Endothelial cell of umbilical vein (primary cell): ENCODE measurements at regions not wholly inside any gene's neighbourhood (a gene's known extent, or its start where the extent isn't known, plus 50 kb on each side); places are given as distances from the start of the nearest gene placed in this dataset.

Experiments used
- BruUV-seq: library from RNA; stranded (reverse); fragments of 400-500 nt; replicated peaks from 2 replicates; lab custom pipeline; 2021; lab: Mats Ljungman, UMichigan
- CTCF ChIA-PET: fragments of 300-600, 350-600 bp; sonication (Branson Sonifier 250); formaldehyde crosslinking; loops from one replicate; lab custom pipeline; 2021; ENCODE audit warnings: antibody characterized with exemption, inconsistent platforms; lab: Charles Lee
- POLR2A ChIA-PET: fragments of 300-600, 350-600 bp; sonication (Branson Sonifier 250); formaldehyde crosslinking; loops from one replicate; lab custom pipeline; 2021; ENCODE audit warnings: antibody characterized with exemption, inconsistent platforms; lab: Charles Lee
- DNase-seq: peaks from one replicate; pipeline ENCODE4 v3.0.0-alpha.2; 2011; ENCODE audit warnings: low read depth, low spot score
- FAIRE-seq: peaks from 2 replicates; lab custom pipeline; 2011; peaks lifted over from hg19 to GRCh38; lab: Jason Lieb, UNC
- H2AFZ ChIP-seq: 2 replicates; pipeline ENCODE4 v1.6.0; 2012; ENCODE audit warnings: low read depth, low read length, control low read depth, inconsistent platforms
- H3K27ac ChIP-seq: 2 replicates; pipeline ENCODE4 v1.5.1; 2011; ENCODE audit warnings: low read depth, mild to moderate bottlenecking, control low read depth, low read length, moderate library complexity; ENCODE audit not compliant: insufficient read depth
- H3K27me3 ChIP-seq, 2 experiments: 2 replicates each; pipeline versions ENCODE4 v1.6.0 to v1.6.1; 2011; ENCODE audit warnings: low read length in 2 of 2, mixed read lengths in 1 of 2; ENCODE audit not compliant: control insufficient read depth in 2 of 2, insufficient read depth in 2 of 2
- H3K36me3 ChIP-seq, 2 experiments: 2 replicates in 1 of 2; 3 replicates in 1 of 2; pipeline ENCODE4 v1.5.1; 2011; ENCODE audit warnings: low read length in 2 of 2, mild to moderate bottlenecking in 1 of 2, moderate library complexity in 1 of 2; ENCODE audit not compliant: control insufficient read depth in 2 of 2, insufficient read depth in 2 of 2; ENCODE audit errors: extremely low read depth in 1 of 2
- H3K4me1 ChIP-seq: 3 replicates; pipeline ENCODE4 v1.5.1; 2011; ENCODE audit warnings: mild to moderate bottlenecking, low read length; ENCODE audit not compliant: control insufficient read depth, insufficient read depth; ENCODE audit errors: extremely low read depth
- H3K4me2 ChIP-seq: 2 replicates; pipeline ENCODE4 v1.6.1; 2011; ENCODE audit warnings: low read length, control low read depth, mixed read lengths; ENCODE audit not compliant: insufficient read depth
- H3K4me3 ChIP-seq, 3 experiments: fragments of 200-600 bp in 1 of 3; sonication (generic), shearing (Covaris generic) in 1 of 3; replicated peaks in 1 of 3; 2 replicates each; pipeline ENCODE4 v1.5.1; 2011 to 2016; ENCODE audit warnings: control low read depth in 3 of 3, low read length in 3 of 3, mild to moderate bottlenecking in 2 of 3, inconsistent platforms in 1 of 3, low read depth in 1 of 3, moderate library complexity in 1 of 3; ENCODE audit not compliant: insufficient read depth in 1 of 3
- H3K79me2 ChIP-seq: 2 replicates; pipeline ENCODE4 v1.6.0; 2012; ENCODE audit warnings: low read length, inconsistent platforms; ENCODE audit not compliant: control insufficient read depth, insufficient read depth
- H3K9ac ChIP-seq: replicated peaks from 2 replicates; pipeline ENCODE3; 2011; ENCODE audit warnings: low read length, control low read depth; ENCODE audit not compliant: insufficient read depth; ENCODE audit errors: extremely low read depth
- H3K9me1 ChIP-seq: replicated peaks from 3 replicates; pipeline ENCODE4 v1.6.0; 2011; ENCODE audit warnings: mild to moderate bottlenecking, low read length; ENCODE audit not compliant: control insufficient read depth, insufficient read depth; ENCODE audit errors: extremely low read depth
- H3K9me3 ChIP-seq: replicated peaks from 2 replicates; pipeline ENCODE4 v1.5.1; 2012; ENCODE audit warnings: low read length, inconsistent platforms; ENCODE audit not compliant: control insufficient read depth, insufficient read depth
- H4K20me1 ChIP-seq: replicated peaks from 2 replicates; pipeline ENCODE3; 2011; ENCODE audit warnings: mild to moderate bottlenecking, low read length; ENCODE audit not compliant: control insufficient read depth, insufficient read depth; ENCODE audit errors: extremely low read depth
- EZH2 ChIP-seq: IDR thresholded peaks from 2 replicates; pipeline ENCODE4 v1.6.1; 2012; ENCODE audit warnings: borderline replicate concordance, low read depth, mild to moderate bottlenecking, moderate library complexity, low read length, inconsistent platforms; ENCODE audit not compliant: severe bottlenecking
- FOS ChIP-seq: IDR thresholded peaks from 2 replicates; pipeline ENCODE4 v1.6.1; 2011; ENCODE audit warnings: mild to moderate bottlenecking, low read length, moderate library complexity, borderline replicate concordance; ENCODE audit not compliant: insufficient read depth
- GATA2 ChIP-seq: IDR thresholded peaks from 2 replicates; pipeline ENCODE4 v1.7.0; 2011; ENCODE audit warnings: low read depth, mild to moderate bottlenecking, moderate library complexity, mixed read lengths, low read length; ENCODE audit not compliant: insufficient read length, insufficient read depth
- JUN ChIP-seq: IDR thresholded peaks from 2 replicates; pipeline ENCODE4 v1.6.1; 2011; ENCODE audit warnings: borderline replicate concordance, low read depth; ENCODE audit not compliant: insufficient read length, insufficient read depth
- MYC ChIP-seq: IDR thresholded peaks from one replicate; pipeline ENCODE4 v1.6.1; 2011; ENCODE audit warnings: mild to moderate bottlenecking, low read depth, low read length
- POLR2A ChIP-seq: IDR thresholded peaks from 2 replicates; pipeline ENCODE4 v1.6.1; 2012; ENCODE audit warnings: low read depth, mild to moderate bottlenecking, control low read depth, low read length
- POLR2AphosphoS5 ChIP-seq: IDR thresholded peaks from 2 replicates; pipeline ENCODE4 v1.6.1; 2012; ENCODE audit warnings: low read depth, mild to moderate bottlenecking, control low read depth, low read length, moderate library complexity; ENCODE audit not compliant: insufficient read depth
- dilution Hi-C: fragments of 300-500 bp; cut with MboI; formaldehyde crosslinking; loops from one replicate; pipeline ENCODE4 v1.15.0; 2019; ENCODE audit warnings: low sequenced_read_pairs; ENCODE audit not compliant: extremely low pct_ligation_motif_present
- intact Hi-C: fragments of 100-400 bp; cut with micrococcal nuclease; formaldehyde crosslinking; loops from one replicate; pipeline ENCODE4 v1.10.0; 2022
- TF ChIP-seq, protein P1 (sequence below), 2 donors: IDR thresholded peaks; 1 replicate in 1 of 2; 2 replicates in 1 of 2; pipeline ENCODE4 v1.5.1; 2011; ENCODE audit warnings: low read length in 2 of 2, mild to moderate bottlenecking in 2 of 2, moderate library complexity in 2 of 2, control low read depth in 1 of 2, inconsistent platforms in 1 of 2, low read depth in 1 of 2; ENCODE audit not compliant: insufficient read depth in 1 of 2; ENCODE audit errors: extremely low read depth in 1 of 2
- TF ChIP-seq, protein P2 (sequence below): IDR thresholded peaks from 2 replicates; pipeline ENCODE4 v1.6.1; 2011; ENCODE audit not compliant: insufficient read depth, insufficient read length

DNA sequence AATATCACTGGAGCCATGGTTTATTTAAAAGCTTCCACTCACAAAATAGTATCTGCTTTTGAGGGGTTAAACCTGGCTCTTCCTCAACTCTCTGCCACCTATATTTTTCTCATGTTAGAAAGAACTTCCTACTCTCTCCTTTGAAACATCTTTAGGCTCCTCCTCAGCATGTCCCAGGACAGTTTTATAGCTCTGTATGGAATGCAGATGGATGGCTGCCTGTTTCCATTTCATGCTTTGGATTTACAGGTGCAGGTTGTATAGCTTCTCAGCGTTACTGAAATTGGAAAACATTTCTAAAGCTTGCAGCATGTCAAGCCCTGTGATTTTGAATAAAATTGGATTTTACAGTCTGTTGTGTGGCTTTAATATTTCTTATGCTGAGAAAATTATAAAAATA, 314.0 kb downstream of the NDFIP2 start:
- dilution Hi-C loops (no loop called here), intact Hi-C loops (no loop called here)
- H3K36me3 ChIP-seq: no peaks in the 10 kb centered on the region

More for the DNA sequence above, 314.0 kb downstream of the NDFIP2 start:
- no TSS peak for BruUV-seq
- CTCF ChIA-PET: interaction anchor here (0.7 to 1.6 kb wide), 4 partner anchors 10 to 67 kb away, joined by 3 to 5 read pairs (median 3); no protein-coding TSS in a partner anchor
- H4K20me1 ChIP-seq: no peaks in the 10 kb centered on the region
- no peak overlapping the region for H3K27ac ChIP-seq
- no peaks in the 10 kb centered on the region for H3K4me1 ChIP-seq
- H3K27me3 ChIP-seq: no peaks in the 10 kb centered on the region
- H3K4me3 ChIP-seq: no peak overlapping the region
- H3K4me2 ChIP-seq: no peak overlapping the region
- TF ChIP-seq GATA2 (no peak), POLR2A (no peak), JUN (no peak), EZH2 (no peak), MYC (no peak), FOS (no peak), POLR2AphosphoS5 (no peak)
- TF ChIP-seq, protein P1, sequence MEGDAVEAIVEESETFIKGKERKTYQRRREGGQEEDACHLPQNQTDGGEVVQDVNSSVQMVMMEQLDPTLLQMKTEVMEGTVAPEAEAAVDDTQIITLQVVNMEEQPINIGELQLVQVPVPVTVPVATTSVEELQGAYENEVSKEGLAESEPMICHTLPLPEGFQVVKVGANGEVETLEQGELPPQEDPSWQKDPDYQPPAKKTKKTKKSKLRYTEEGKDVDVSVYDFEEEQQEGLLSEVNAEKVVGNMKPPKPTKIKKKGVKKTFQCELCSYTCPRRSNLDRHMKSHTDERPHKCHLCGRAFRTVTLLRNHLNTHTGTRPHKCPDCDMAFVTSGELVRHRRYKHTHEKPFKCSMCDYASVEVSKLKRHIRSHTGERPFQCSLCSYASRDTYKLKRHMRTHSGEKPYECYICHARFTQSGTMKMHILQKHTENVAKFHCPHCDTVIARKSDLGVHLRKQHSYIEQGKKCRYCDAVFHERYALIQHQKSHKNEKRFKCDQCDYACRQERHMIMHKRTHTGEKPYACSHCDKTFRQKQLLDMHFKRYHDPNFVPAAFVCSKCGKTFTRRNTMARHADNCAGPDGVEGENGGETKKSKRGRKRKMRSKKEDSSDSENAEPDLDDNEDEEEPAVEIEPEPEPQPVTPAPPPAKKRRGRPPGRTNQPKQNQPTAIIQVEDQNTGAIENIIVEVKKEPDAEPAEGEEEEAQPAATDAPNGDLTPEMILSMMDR (IDR thresholded peaks at IDR 0.05; ENCODE audit: extremely low read depth in 1 of 2, insufficient read depth in 1 of 2, low read depth in 1 of 2, low read length in 2 of 2): no peak
- TF ChIP-seq, protein P2, sequence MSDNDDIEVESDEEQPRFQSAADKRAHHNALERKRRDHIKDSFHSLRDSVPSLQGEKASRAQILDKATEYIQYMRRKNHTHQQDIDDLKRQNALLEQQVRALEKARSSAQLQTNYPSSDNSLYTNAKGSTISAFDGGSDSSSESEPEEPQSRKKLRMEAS: no peak
- H3K9me1 ChIP-seq: no peaks in the 10 kb centered on the region
- no peak for FAIRE-seq
- H3K9me3 ChIP-seq: no peaks in the 10 kb centered on the region
- H2AFZ ChIP-seq: no peak overlapping the region
- no peak for DNase-seq
- no peak overlapping the region for H3K9ac ChIP-seq
- POLR2A ChIA-PET: no interaction called here
- no peaks in the 10 kb centered on the region for H3K79me2 ChIP-seq
